Retinal pigment epithelial cell (primary cell): ENCODE measurements at regions not wholly inside any gene's neighbourhood (a gene's known extent, or its start where the extent isn't known, plus 50 kb on each side); places are given as distances from the start of the nearest gene placed in this dataset.

Source experiments
- DNase-seq: peaks from one replicate; pipeline ENCODE4 v3.0.0-alpha.2; 2010; ENCODE audit warnings: low read depth
- H3K4me3 ChIP-seq: 2 replicates; pipeline ENCODE4 v1.5.1; 2011; ENCODE audit warnings: mild to moderate bottlenecking, low read length, control low read depth, moderate library complexity
- CTCF ChIP-seq: conservative IDR thresholded peaks from 2 replicates; pipeline ENCODE4 v1.5.1; 2011; ENCODE audit warnings: low read depth, low read length, control low read depth, inconsistent platforms

GRCh38 chr3:190227064-190227463 is 95.2 kb downstream of the CLDN1 start:
- TF ChIP-seq CTCF: no peak
- DNase-seq: no peak
- H3K4me3 ChIP-seq: no peak overlapping the region

- TF ChIP-seq CTCF: peak; percentile 52
- H3K4me3 ChIP-seq: no peak overlapping the region
- DNase-seq: no peak
These were observed 97.2 kb downstream of the CLDN1 start for GRCh38 chr3:190224863-190225692.

GRCh38 chr3:190224456-190224855 is 97.8 kb downstream of the CLDN1 start:
- DNase-seq: no peak
- H3K4me3 ChIP-seq: no peak overlapping the region
- no peak for TF ChIP-seq CTCF

GRCh38 chr3:190222916-190223315 is 99.3 kb downstream of the CLDN1 start:
- H3K4me3 ChIP-seq: no peak overlapping the region
- DNase-seq: no peak
- no peak for TF ChIP-seq CTCF

GRCh38 chr3:190222360-190222759 is 99.9 kb downstream of the CLDN1 start:
- no peak for DNase-seq
- H3K4me3 ChIP-seq: no peak overlapping the region
- TF ChIP-seq CTCF: no peak

- no peak for DNase-seq
- no peak for TF ChIP-seq CTCF
- no peak overlapping the region for H3K4me3 ChIP-seq
These were observed 99.7 kb upstream of the P3H2 start for GRCh38 chr3:190220362-190220761.

- no peak for DNase-seq
- no peak for TF ChIP-seq CTCF
- H3K4me3 ChIP-seq: no peak overlapping the region
These were observed 96.4 kb upstream of the P3H2 start for GRCh38 chr3:190217081-190217480.
